ENCODE measurements at regions not wholly inside any gene's neighbourhood (a gene's known extent, or its start where the extent isn't known, plus 50 kb on each side); places are given as distances from the start of the nearest gene placed in this dataset.

- Histone ChIP-seq H3K36me3 (peaks cover 0 to 6% (median 0%) of the 10 kb centered on the region in 4 donors), H3K4me3 (no peak overlapping the region), H3K27ac (replicated peaks in 1 of 4) (peak overlapping the region; percentile 79 to 98 (median 84)), H3K9me3 (no peaks in the 10 kb centered on the region), H3K4me1 (peaks cover 93 to 100% (median 100%) of the 10 kb centered on the region in 4 donors), H3K27me3 (no peaks in the 10 kb centered on the region)
- TF ChIP-seq POLR2AphosphoS5 (IDR thresholded peaks at IDR 0.05), result peak; percentile 68 to 70
- no peak for TF ChIP-seq EP300 (IDR thresholded peaks at IDR 0.05)
- intact Hi-C loops (cut with DNase I), result loop anchor here (5.0 to 10.0 kb wide), 3 partner anchors 45 to 255 kb away; no protein-coding TSS in a partner anchor
- 38% methylated on average over 11 of the region's 16 CpGs for WGBS
- peak; percentile 95 for DNase-seq (ENCODE audit: extremely low spot score)
Observed at GRCh38 chr12:124509676-124510300, 57.6 kb downstream of the NCOR2 start.

GRCh38 chr12:124509300-124509675 is 58.1 kb downstream of the NCOR2 start:
- Histone ChIP-seq H3K4me1 (peaks cover 92 to 100% (median 100%) of the 10 kb centered on the region in 4 donors), H3K27ac (replicated peaks in 1 of 4) (peak overlapping the region; percentile 79 to 98 (median 84)), H3K27me3 (no peaks in the 10 kb centered on the region), H3K4me3 (no peak overlapping the region), H3K9me3 (no peaks in the 10 kb centered on the region), H3K36me3 (peaks cover 0 to 5% (median 0%) of the 10 kb centered on the region in 4 donors)
- TF ChIP-seq POLR2A (IDR thresholded peaks at IDR 0.05; ENCODE audit: low read depth), result no peak
- no peak for TF ChIP-seq POLR2AphosphoS5 (IDR thresholded peaks at IDR 0.05)
- no peak for TF ChIP-seq EP300 (IDR thresholded peaks at IDR 0.05)
- no peak for TF ChIP-seq CTCF (IDR thresholded peaks at IDR 0.05)
- intact Hi-C loops (cut with DNase I), result loop anchor here (10.0 kb wide), 1 partner anchor 46 kb away; no protein-coding TSS in a partner anchor
- DNase-seq (ENCODE audit: extremely low spot score), result no peak
- 55% methylated on average over 1 of the region's 1 CpG for whole genome bisulfite sequencing

GRCh38 chr12:124508381-124509079 is 58.9 kb downstream of the NCOR2 start:
- Histone ChIP-seq H3K4me3 (no peak overlapping the region), H3K9me3 (no peaks in the 10 kb centered on the region), H3K4me1 (peaks cover 89 to 99% (median 98%) of the 10 kb centered on the region in 4 donors), H3K27me3 (no peaks in the 10 kb centered on the region), H3K27ac (replicated peaks in 1 of 4) (peak overlapping the region; percentile 79 to 98 (median 84)), H3K36me3 (peaks cover 0 to 5% (median 0%) of the 10 kb centered on the region in 4 donors)
- intact Hi-C loops (cut with DNase I), result loop anchor here (10.0 kb wide), 1 partner anchor 46 kb away; no protein-coding TSS in a partner anchor
- 69% methylated on average over 21 of the region's 21 CpGs for WGBS
- no peak for DNase-seq (ENCODE audit: extremely low spot score)
- TF ChIP-seq CTCF (IDR thresholded peaks at IDR 0.05), result no peak
- no peak for TF ChIP-seq POLR2A (IDR thresholded peaks at IDR 0.05; ENCODE audit: low read depth)
- no peak for TF ChIP-seq EP300 (IDR thresholded peaks at IDR 0.05)
- no peak for TF ChIP-seq POLR2AphosphoS5 (IDR thresholded peaks at IDR 0.05)

GRCh38 chr12:124507188-124508109 is 60.0 kb downstream of the NCOR2 start:
- 74% methylated on average over 12 of the region's 26 CpGs for WGBS
- no peaks in the 10 kb centered on the region for H3K9me3 ChIP-seq
- H3K27ac ChIP-seq (replicated peaks in 1 of 4), result peak overlapping the region; percentile 79 to 98 (median 84)
- DNase-seq (ENCODE audit: extremely low spot score), result no peak
- TF ChIP-seq EP300 (IDR thresholded peaks at IDR 0.05) (no peak), POLR2A (IDR thresholded peaks at IDR 0.05; ENCODE audit: low read depth) (no peak), CTCF (IDR thresholded peaks at IDR 0.05) (no peak), POLR2AphosphoS5 (IDR thresholded peaks at IDR 0.05) (no peak)
- peaks cover 0 to 5% (median 0%) of the 10 kb centered on the region in 4 donors for H3K36me3 ChIP-seq
- H3K4me3 ChIP-seq, result no peak overlapping the region
- intact Hi-C loops (cut with DNase I), result loop anchor here (10.0 kb wide), 1 partner anchor 47 kb away; no protein-coding TSS in a partner anchor
- H3K4me1 ChIP-seq, result peaks cover 78 to 97% (median 96%) of the 10 kb centered on the region in 4 donors
- no peaks in the 10 kb centered on the region for H3K27me3 ChIP-seq
